Epithelial cell of esophagus (primary cell): ENCODE measurements at regions not wholly inside any gene's neighbourhood (a gene's known extent, or its start where the extent isn't known, plus 50 kb on each side); places are given as distances from the start of the nearest gene placed in this dataset.

Experiments used
- DNase-seq: peaks from one replicate; pipeline ENCODE4 v3.0.0; 2010; ENCODE audit warnings: low read depth
- H3K4me3 ChIP-seq: 2 replicates; pipeline ENCODE4 v1.5.1; 2011; ENCODE audit warnings: mild to moderate bottlenecking, low read length, control low read depth
- CTCF ChIP-seq: IDR thresholded peaks from 2 replicates; pipeline ENCODE4 v1.5.1; 2011; ENCODE audit warnings: low read depth, mild to moderate bottlenecking, low read length, control low read depth, inconsistent platforms; ENCODE audit not compliant: insufficient read depth; ENCODE audit errors: missing control alignments

GRCh38 chr5:136424835-136425584 lies 59.7 kb upstream of the TRPC7 start:
- TF ChIP-seq CTCF: peak; percentile 89
- peak; percentile 76 for DNase-seq
- no peak overlapping the region for H3K4me3 ChIP-seq

- DNase-seq: no peak
- no peak overlapping the region for H3K4me3 ChIP-seq
- no peak for TF ChIP-seq CTCF
Observed at GRCh38 chr5:136423944-136424606, 58.7 kb upstream of the TRPC7 start.

GRCh38 chr5:136420168-136420898 lies 55.0 kb upstream of the TRPC7 start:
- TF ChIP-seq CTCF: no peak
- no peak for DNase-seq
- H3K4me3 ChIP-seq: no peak overlapping the region

- no peak for DNase-seq
- H3K4me3 ChIP-seq: no peak overlapping the region
- TF ChIP-seq CTCF: no peak
Observed at GRCh38 chr5:136418301-136418700, 53.0 kb upstream of the TRPC7 start.
